Nucleus accumbens (tissue), 56 donors: ENCODE measurements at regions not wholly inside any gene's neighbourhood (a gene's known extent, or its start where the extent isn't known, plus 50 kb on each side); places are given as distances from the start of the nearest gene placed in this dataset.

Source experiments
- DNase-seq, 56 donors: peaks; one replicate each; lab custom pipeline; 2025; lab: John Stamatoyannopoulos, UW

- DNase-seq: no peak
Measured at GRCh38 chr12:84691266-84691665, 221.3 kb downstream of the SLC6A15 start.

DNA sequence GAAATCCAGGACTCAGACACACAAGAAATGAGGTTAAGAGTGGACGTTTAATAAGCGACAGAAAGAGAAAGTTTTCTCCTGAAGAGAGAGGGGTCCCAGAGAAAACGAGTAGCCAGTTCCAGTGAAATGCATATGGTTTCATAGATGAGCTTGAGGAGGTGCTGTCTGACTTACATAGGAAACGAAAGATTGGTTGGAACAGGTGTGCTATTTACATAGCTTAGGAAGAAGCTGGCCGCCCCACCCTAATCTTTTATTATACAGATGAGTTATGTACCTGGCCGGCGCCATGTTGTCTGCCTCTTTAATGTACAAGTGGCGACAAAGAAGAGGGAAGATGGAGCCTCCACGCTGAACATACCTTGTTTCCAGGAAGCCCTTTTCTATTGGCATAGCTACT is 223.0 kb downstream of the SLC6A15 start:
- no peak for DNase-seq

DNA sequence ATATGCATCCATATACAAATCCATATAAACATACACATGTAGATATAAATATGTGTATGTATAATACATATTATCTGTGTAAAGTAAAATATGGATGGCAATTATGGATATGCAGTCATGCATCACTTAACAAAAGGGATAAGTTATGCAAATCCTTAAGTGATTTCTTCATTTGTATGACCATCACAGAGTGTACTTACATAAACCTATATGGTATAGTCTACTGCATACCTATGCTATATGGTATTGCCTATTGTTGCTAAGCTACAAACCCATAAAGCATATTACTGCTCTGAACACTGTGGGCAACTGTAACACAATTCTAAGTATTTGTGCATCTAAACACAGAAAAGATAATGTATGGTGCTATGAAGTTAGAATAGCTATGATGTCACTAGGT is 227.2 kb downstream of the SLC6A15 start:
- DNase-seq: no peak

GRCh38 chr12:84676787-84677186 is 235.8 kb downstream of the SLC6A15 start:
- DNase-seq: no peak

DNA sequence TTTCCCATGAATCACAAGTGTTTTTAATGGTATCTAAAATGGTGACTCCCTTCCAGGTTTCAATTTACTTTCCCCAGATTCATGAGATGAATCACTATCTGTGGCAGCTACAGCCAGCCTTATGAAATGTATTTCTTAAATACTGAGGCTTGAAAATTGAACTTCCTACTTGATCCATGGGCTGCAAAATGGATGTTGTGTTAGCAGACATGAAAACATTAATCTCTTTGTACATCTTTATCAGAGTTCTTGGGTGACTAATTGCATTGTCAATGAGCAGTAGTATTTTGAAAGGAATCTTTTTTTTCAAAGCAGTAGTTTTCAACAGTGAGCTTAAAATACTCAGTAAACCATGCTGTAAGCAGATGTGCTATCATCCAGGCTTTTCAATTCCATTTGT is 250.8 kb downstream of the SLC6A15 start:
- no peak for DNase-seq

DNA sequence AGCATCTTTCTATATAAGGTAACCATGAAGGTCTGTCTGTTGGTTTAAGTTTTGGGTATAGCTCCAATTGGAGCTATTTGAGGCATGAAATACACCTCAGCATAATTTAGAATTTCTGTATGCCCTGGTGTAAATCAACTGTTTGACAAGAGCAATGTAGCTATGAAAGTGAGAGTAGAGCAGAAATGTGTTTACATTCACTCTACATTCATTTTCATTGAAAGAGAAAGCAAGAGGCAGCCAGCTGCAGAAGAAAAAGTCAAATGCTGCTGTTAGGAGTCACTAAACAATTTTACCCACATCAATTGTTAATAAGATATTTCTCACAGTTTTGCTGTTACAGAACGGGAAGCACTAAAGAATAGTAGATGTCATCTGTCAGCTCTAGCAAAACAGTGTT is 252.5 kb downstream of the SLC6A15 start:
- no peak for DNase-seq

DNA sequence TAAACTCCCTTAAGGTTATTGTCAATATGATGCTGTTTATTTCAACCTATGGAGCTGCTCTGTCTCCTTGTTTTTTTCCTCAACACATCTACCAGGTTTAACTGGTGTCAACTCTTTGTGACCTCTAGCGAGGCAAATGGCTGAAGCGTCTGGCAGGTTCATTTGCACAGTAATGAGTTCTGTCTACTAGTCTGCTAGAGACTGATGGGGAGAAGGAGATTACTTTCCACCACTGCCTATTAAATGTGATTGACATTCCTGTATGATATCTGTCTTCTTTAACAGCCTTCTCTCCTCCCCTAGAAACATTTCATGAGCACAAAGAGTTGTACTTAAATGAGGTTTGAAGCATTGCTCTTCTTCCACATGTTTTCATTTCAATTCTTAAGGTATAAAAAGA is 253.7 kb downstream of the SLC6A15 start:
- no peak for DNase-seq

DNA sequence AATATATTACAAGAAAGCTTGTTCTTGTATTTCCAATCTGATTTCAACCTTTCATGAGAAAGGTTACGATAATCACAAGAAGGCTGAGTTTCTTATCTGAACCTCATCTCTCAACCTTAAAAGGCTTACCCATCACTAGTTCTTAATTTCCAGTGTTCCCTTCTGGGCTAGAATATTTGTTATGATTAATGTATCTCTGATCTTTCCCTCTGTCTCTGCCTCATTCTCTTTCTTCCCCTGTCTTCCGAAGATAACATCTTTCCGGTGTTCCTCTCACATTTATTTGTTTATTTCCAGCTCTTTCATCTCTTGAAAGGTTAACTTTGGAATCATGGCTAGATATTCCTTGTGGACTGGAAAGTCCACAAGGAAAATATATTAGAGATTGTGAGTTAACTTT is 255.9 kb downstream of the SLC6A15 start:
- no peak for DNase-seq

DNA sequence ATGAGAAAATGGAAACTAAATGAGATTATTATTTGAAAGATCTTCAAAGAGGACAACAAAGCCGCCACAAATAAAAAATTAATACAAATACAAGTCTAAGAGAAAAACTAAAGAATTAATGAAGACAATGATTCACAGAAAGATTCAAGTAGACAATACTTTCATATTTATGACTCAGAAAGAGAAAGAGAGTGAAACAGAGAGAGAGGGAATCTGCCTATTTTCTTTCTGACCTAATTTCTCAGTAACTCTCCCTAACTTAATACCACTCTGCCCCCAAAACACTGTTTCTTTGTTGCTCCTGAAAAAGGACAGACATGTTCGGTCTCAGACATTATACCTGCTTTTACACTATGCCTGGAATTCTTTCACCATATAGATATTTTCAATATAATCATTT is 259.1 kb downstream of the SLC6A15 start:
- no peak for DNase-seq

- DNase-seq: no peak
Measured at GRCh38 chr12:84648425-84648824, 264.2 kb downstream of the SLC6A15 start.

DNA sequence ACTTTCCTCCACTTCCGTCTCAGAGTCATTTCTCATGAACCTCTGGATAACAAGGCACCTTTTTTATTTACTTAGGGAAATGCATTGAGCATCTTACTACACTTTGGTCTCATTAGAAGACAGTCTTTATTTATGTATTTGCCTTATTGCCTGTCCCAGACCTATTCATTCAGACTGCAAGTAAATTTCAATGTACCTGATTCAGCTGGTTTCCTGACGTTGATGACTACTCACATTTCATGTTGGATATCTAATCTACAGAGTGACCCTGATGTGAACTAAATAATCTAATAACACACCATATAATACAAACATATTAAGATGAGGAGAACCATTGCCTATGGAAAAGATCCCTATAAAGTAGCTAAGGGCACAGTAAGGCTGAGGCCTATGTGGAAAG is 267.7 kb downstream of the SLC6A15 start:
- no peak for DNase-seq

GRCh38 chr12:84643993-84644392 is 268.6 kb downstream of the SLC6A15 start:
- no peak for DNase-seq

GRCh38 chr12:84641940-84642545 is 270.6 kb downstream of the SLC6A15 start:
- no peak for DNase-seq

DNA sequence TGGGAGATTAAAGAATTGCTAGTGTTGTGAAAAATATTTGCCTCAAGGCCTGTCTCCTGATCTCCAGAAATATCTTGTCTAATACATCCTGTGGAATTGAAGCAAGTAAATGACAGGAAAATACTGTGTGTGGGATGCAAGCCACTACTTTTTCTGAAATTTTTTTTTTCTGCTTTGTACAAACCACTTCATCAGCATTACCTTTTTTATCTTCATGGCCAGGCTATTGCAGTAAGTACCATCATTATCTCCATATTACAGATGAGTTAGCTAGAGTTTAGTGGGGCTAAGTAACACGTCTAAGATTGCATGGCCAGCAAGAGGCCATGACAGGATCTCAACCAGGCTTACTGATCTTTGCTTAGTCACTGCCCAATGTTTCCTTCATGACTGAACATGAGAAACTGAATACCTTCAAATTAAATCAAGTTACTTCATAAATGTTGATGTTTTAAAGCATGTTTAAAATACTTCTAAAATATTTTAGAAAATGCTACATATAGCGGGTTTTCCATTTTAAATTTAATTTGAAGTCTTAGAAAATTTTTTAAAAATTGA is 273.7 kb downstream of the SLC6A15 start:
- no peak for DNase-seq

DNA sequence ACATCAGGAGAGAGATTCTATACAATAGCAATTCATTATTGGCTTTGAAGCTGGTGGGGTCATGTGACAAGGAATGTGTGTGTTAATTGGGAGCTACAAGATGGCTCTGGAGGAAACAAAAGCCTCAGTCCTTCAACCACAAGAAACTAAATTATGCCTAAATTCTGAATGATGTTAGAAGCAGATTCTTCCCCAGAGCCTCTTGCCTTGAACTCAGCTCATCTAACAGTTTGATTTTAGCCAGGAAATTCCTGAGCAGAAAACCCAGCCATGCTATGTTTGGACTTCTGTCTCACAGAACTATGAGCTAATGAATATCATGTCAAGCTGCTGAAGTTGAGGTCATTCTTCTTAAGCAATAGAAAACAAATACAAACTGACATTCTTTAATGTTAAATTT is 274.7 kb downstream of the SLC6A15 start:
- DNase-seq: no peak

DNA sequence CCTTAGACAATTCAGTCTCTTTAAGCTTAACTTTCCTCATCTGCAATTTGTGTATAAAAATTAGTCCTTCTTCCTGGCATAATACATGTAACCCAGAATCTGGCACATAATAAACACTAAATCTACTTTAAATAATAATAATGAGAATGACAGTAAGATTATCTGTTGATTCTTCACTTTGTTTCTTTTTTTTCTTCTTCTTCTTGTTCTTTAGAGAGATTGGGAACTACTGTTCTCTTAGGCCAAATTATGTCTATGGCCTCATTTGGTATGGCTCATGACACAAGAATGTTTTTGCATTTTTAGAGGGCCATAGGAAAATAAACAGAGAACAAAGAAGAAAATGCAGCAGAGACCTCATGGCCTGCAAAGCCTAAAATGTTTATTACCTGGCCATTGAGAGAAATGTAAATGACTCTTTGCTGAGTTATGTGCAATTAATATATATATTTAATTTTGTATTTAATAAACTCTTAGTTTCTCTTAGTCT is 275.8 kb downstream of the SLC6A15 start:
- no peak for DNase-seq

DNA sequence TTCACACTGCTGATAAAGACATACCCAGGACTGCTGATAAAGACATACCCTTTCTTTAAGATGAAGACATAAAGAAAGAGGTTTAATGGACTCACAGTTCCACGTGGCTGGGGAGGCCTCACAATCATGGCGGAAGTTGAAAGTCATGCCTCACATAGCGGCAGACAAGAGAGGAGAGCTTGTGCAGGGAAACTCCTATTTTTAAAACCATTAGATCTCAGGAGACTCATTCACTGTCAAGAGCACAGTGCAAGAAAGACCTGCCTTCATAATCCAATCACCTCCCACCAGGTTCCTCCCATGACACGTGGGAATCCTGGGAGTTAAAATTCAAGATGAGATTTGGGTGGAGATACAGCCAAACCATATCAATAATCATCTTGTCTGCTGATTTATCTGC is 278.1 kb downstream of the SLC6A15 start:
- DNase-seq: no peak

- DNase-seq: no peak
Measured at GRCh38 chr12:84632556-84632955, 280.0 kb downstream of the SLC6A15 start.

DNA sequence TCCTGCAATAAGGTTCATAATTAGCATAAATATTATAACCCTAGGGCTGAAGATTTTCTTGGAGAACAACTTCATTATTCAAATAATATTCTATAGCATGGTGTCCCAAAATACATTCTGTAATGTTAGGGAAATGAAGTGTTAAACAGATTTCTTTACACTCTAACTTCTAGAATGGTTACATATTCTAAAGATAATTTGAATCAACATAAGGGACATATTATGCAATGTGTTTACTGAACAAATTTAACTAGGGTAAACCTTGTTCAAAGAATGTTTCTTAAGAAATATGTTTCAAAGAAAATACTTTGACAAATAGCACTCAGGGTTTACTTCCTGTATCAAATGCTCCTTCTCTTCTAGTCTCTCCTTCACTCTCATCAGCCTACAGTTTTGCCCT is 281.6 kb downstream of the SLC6A15 start:
- DNase-seq: no peak

- DNase-seq: no peak
Measured at GRCh38 chr12:84627593-84627992, 285.0 kb downstream of the SLC6A15 start.

GRCh38 chr12:84624601-84625000 is 288.0 kb downstream of the SLC6A15 start:
- DNase-seq: no peak

- no peak for DNase-seq
Measured at GRCh38 chr12:84619053-84619571, 293.5 kb downstream of the SLC6A15 start.
